GM10847 (cell line): ENCODE measurements at regions not wholly inside any gene's neighbourhood (a gene's known extent, or its start where the extent isn't known, plus 50 kb on each side); places are given as distances from the start of the nearest gene placed in this dataset.

Source experiments
- POLR2A ChIP-seq: IDR thresholded peaks from 2 replicates; pipeline ENCODE4 v1.6.1; 2011; ENCODE audit not compliant: insufficient read length; ENCODE audit errors: extremely low read depth

- TF ChIP-seq POLR2A, result no peak
Measured at GRCh38 chr1:234978397-234979295, 150.0 kb downstream of the TOMM20 start.

DNA sequence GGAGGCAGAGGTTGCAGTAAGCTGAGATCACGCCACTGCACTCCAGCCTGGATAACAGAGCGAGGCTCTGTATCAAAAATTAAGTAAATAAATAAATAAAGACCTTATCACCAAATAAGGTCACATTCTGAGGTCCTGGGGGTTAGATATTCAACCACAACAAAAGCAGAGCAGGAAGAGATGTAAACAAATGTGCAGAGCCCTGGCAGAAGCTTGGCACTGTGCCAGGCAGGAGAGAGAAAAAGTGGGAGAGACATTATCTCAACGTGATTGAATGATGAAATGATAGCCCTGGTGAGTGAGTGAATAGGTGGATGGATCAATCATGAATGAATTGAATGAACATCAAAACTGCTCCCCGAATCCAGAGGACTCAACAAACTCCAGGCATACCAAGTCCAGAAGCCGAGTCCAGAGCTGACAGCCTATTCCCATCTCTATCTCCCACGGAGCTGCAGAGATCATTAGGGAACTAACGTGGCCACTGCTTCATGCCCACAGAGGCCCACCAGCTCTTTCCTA lies 150.7 kb downstream of the TOMM20 start:
- no peak for TF ChIP-seq POLR2A

DNA sequence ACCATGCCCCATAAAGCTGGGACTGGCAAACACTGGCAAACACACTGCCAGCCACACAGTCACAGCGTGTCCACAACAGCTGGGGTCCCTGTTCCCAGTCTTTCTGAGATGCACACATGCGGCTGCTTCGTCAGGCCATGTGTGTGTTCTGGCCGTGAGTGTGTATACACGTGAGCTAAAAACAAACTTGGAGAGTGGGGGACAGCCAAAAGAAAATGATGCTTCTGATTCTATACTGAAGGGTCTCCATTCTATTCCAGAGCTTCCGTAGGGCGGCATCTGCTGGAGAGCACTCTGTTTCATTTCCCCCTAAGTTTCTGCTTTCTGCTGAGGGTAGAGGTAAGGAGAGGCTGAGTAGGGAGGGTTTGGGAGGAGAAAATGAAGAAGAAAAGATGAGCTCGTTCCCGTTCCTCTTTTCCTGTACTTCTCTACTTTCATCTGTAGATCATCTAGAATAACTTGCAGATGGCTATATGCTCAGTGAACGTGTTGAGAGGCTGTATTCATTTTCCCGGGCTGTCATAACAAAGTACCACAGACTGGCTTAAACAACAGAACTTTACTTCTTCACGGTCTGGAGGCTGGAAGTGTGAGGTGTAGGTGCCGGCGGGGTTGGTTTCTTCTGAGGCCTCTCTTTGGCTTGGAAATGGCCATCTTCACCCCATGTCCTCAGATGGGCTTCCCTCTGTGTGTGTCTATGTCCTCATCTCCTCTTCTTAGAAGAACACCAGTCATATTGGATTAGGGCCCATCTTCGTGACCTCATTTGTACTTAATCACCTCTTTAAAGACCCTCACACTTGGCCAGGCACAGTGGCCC lies 151.6 kb downstream of the TOMM20 start:
- TF ChIP-seq POLR2A, result no peak

GRCh38 chr1:234975941-234976860 lies 152.4 kb downstream of the TOMM20 start:
- TF ChIP-seq POLR2A, result no peak

DNA sequence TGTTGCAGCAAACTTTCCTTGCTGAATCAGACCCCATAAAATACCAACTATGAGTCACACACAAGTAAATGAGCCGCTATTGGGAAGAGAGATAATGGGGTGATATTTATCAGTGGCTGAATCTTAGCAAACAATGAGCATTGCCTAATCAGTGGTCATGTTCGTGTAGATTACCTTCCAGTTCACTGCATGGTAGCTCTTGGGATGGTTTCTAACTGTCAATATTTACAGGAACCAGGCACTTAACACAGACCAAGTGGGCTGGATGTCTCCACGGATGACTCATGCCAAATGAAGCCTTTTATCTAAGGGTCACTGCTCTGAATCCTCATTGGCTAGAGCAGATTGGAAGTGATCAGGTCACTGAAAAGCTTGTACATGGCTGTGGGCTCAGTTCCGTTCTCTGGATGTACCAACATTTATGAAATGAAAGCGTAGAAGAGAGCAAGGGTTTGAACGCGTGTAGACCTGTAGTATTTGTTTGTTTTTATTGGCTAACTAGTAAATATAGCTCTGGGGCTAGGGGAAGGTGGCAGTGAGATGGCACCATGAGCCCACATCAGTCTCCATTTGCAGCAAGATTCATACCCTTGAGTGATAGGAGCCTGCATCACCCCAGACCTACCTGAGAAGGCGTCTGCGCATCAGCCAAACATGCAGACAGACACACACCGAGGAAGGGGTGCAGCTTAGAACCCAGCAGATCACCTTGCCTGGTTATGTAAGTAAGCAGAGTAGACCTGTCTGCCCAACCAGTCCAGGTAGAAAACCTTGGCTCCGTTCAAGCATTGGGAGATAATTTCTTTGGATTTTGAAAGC lies 153.3 kb downstream of the TOMM20 start:
- TF ChIP-seq POLR2A, result no peak

- TF ChIP-seq POLR2A, result no peak
Measured at GRCh38 chr1:234973426-234974250, 155.0 kb downstream of the TOMM20 start.

- TF ChIP-seq POLR2A, result no peak
Measured at GRCh38 chr1:234972411-234973191, 156.0 kb downstream of the TOMM20 start.

GRCh38 chr1:234971586-234972297 lies 156.9 kb downstream of the TOMM20 start:
- no peak for TF ChIP-seq POLR2A

DNA sequence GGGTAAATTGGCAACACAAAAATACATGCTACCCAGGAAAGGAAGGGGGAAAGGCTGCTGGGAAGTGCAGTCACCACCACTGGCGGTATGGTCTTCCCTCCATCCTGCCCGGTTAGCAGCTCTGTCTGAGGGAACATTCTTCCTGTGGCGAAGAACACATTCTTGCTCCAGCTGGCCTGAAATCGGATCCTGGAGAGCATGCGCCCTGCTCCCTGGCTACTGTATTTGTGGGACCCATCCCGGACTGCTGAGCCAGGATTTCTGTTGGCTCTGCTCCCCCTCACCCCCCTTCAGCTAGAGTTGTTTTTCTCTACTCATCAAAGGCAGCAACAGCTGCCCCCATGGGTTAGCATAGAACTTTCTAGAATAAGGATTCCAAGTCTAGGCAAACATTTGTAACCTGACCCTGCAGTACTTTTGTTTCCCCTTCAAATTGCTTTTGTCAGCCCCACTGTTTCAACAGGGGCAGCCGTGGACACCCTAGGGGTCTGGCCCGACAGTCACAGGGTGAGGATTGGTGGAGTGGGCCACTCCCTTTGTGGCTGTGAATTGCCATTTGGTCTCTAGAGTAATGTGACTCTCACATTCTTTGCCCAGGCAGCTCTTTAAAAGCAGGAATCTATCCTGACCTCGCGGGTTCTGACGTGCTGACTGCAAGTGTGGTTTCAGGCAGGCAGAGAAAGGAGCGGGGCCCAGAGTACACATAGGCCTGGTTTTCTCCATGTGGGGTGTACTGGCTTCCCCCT lies 157.7 kb downstream of the TOMM20 start:
- TF ChIP-seq POLR2A, result no peak

- TF ChIP-seq POLR2A, result no peak
Measured at GRCh38 chr1:234970401-234970730, 158.3 kb downstream of the TOMM20 start.
